ENCODE measurements at regions not wholly inside any gene's neighbourhood (a gene's known extent, or its start where the extent isn't known, plus 50 kb on each side); places are given as distances from the start of the nearest gene placed in this dataset.

- intact Hi-C loops (cut with micrococcal nuclease; ENCODE audit: unreplicated experiment) (no loop called here), in situ Hi-C loops (cut with HindIII; ENCODE audit: low pct_unique_long_range_greater_than_20kb, low sequenced_read_pairs) (no loop called here)
- Histone ChIP-seq H3K4me1 (ENCODE audit: control insufficient read depth, insufficient read depth, low read length) (peaks cover 6% of the 10 kb centered on the region), H3K27ac (ENCODE audit: low read length) (no peak overlapping the region), H3K36me3 (ENCODE audit: control insufficient read depth, insufficient read depth, low read length) (no peaks in the 10 kb centered on the region), H3K9me3 (ENCODE audit: control insufficient read depth, insufficient read depth, low read depth, low read length) (no peaks in the 10 kb centered on the region), H3K27me3 (ENCODE audit: control insufficient read depth, insufficient read depth, low read length) (no peaks in the 10 kb centered on the region), H3K4me3 (ENCODE audit: low read depth in 2 of 2, low read length in 2 of 2) (no peak overlapping the region)
- ChIA-PET CTCF (no interaction called here), POLR2A (no interaction called here)
- BruUV-seq (replicated peaks): no TSS peak
- DNase-seq (ENCODE audit: low read depth, low spot score) (no peak), ATAC-seq (no peak)
- TF ChIP-seq TCF7L2 (IDR thresholded peaks at IDR 0.05; ENCODE audit: low read depth, low read length) (no peak), REST (IDR thresholded peaks at IDR 0.05; ENCODE audit: insufficient read depth in 1 of 2, low read depth in 2 of 2, low read length in 1 of 2) (no peak), CTCF (IDR thresholded peaks at IDR 0.05) (no peak), POLR2AphosphoS5 (IDR thresholded peaks at IDR 0.05; ENCODE audit: low read depth, low read length) (no peak), SIN3A (IDR thresholded peaks at IDR 0.05; ENCODE audit: borderline replicate concordance, insufficient read depth, low read depth, low read length) (no peak)
Measured at GRCh38 chr11:88405853-88406252, 68.3 kb upstream of the CTSC start.

GRCh38 chr11:88404932-88405710, 67.6 kb upstream of the CTSC start:
- TF ChIP-seq CTCF (IDR thresholded peaks at IDR 0.05) (no peak), TCF7L2 (IDR thresholded peaks at IDR 0.05; ENCODE audit: low read depth, low read length) (no peak), REST (IDR thresholded peaks at IDR 0.05; ENCODE audit: insufficient read depth in 1 of 2, low read depth in 2 of 2, low read length in 1 of 2) (no peak), POLR2AphosphoS5 (IDR thresholded peaks at IDR 0.05; ENCODE audit: low read depth, low read length) (no peak), SIN3A (IDR thresholded peaks at IDR 0.05; ENCODE audit: borderline replicate concordance, insufficient read depth, low read depth, low read length) (no peak)
- Histone ChIP-seq H3K36me3 (ENCODE audit: control insufficient read depth, insufficient read depth, low read length) (no peaks in the 10 kb centered on the region), H3K4me1 (ENCODE audit: control insufficient read depth, insufficient read depth, low read length) (peaks cover 6% of the 10 kb centered on the region), H3K27me3 (ENCODE audit: control insufficient read depth, insufficient read depth, low read length) (no peaks in the 10 kb centered on the region), H3K9me3 (ENCODE audit: control insufficient read depth, insufficient read depth, low read depth, low read length) (no peaks in the 10 kb centered on the region), H3K27ac (ENCODE audit: low read length) (no peak overlapping the region), H3K4me3 (ENCODE audit: low read depth in 2 of 2, low read length in 2 of 2) (no peak overlapping the region)
- in situ Hi-C loops (cut with HindIII; ENCODE audit: low pct_unique_long_range_greater_than_20kb, low sequenced_read_pairs) (no loop called here), intact Hi-C loops (cut with micrococcal nuclease; ENCODE audit: unreplicated experiment) (no loop called here)
- ChIA-PET POLR2A (no interaction called here), CTCF (no interaction called here)
- ATAC-seq (no peak), DNase-seq (ENCODE audit: low read depth, low spot score) (no peak)
- no TSS peak for BruUV-seq (replicated peaks)

Measured in Panc1 (cell line).